Activated CD8-positive, alpha-beta T cell treated with anti-CD3 and anti-CD28 coated beads for 36 hours (primary cell): ENCODE measurements at regions not wholly inside any gene's neighbourhood (a gene's known extent, or its start where the extent isn't known, plus 50 kb on each side); places are given as distances from the start of the nearest gene placed in this dataset.
"Not testable (repeated sequence)": the region's sequence is repeated elsewhere in the genome, so short reads cannot be mapped to it uniquely, and the experiment has no call there.

Experiments
- ATAC-seq: fragments of 200-7000 bp; cut with Tn5 transposase; one replicate; pipeline ENCODE4 v1.10.0; 2021; ENCODE audit warnings: mild to moderate bottlenecking, moderate library complexity
- CTCF ChIA-PET: fragments of 350-600 bp; sonication (Branson Sonifier 250); formaldehyde crosslinking; loops from one replicate; lab custom pipeline; 2021; ENCODE audit warnings: antibody characterized with exemption; lab: Charles Lee
- POLR2A ChIA-PET: fragments of 350-600 bp; sonication (Branson Sonifier 250); formaldehyde crosslinking; loops from one replicate; lab custom pipeline; 2021; ENCODE audit warnings: antibody characterized with exemption; lab: Charles Lee
- DNase-seq: peaks from one replicate; pipeline ENCODE4 v3.0.0-alpha.2; 2020
- H3K27ac Mint-ChIP-seq: one replicate; pipeline ENCODE4 v1.8.0; 2021; ENCODE audit warnings: mild to moderate bottlenecking, mixed read lengths
- H3K27me3 Mint-ChIP-seq: one replicate; pipeline ENCODE4 v1.8.0; 2021; ENCODE audit warnings: mixed read lengths
- H3K36me3 Mint-ChIP-seq: one replicate; pipeline ENCODE4 v1.8.0; 2021; ENCODE audit warnings: low read depth, mixed read lengths
- H3K4me1 Mint-ChIP-seq: one replicate; pipeline ENCODE4 v1.8.0; 2021; ENCODE audit warnings: low read depth, mixed read lengths
- H3K4me3 Mint-ChIP-seq: one replicate; pipeline ENCODE4 v1.8.0; 2021; ENCODE audit warnings: mild to moderate bottlenecking, moderate library complexity, mixed read lengths
- H3K9me3 Mint-ChIP-seq: one replicate; pipeline ENCODE4 v1.8.0; 2021; ENCODE audit warnings: mixed read lengths
- CTCF ChIP-seq: fragments of 200-600 bp; IDR thresholded peaks from one replicate; pipeline ENCODE4 v1.8.0; 2022; ENCODE audit warnings: antibody characterized with exemption, mild to moderate bottlenecking
- intact Hi-C: fragments of 100-400 bp; cut with micrococcal nuclease; formaldehyde crosslinking; loops from one replicate; pipeline ENCODE4 v1.10.0; 2022

DNA sequence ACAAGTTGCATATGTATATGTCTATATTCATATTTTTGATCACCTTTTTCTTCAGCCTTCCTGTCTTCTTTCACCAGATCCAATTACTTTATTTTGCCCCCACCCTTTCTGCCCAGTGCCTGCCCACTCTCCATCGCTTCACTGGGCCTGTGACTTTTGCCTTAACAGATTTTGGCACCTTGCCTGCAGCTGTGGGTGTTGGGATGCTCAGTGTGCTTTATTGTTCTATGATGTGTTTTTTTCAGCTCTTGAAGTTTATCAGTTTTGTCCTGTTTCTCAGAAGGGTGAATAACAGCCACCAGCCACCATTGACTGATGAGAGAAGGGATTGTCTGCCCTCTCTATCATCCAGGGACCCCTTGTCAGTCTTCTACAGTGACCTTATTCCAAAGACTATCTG is 77.2 kb upstream of the GALNT7 start:
- no peak overlapping the region for H3K4me3 Mint-ChIP-seq
- no peaks in the 10 kb centered on the region for H3K4me1 Mint-ChIP-seq
- no peak overlapping the region for H3K27ac Mint-ChIP-seq
- TF ChIP-seq CTCF: no peak
- intact Hi-C loops: no loop called here
- DNase-seq: no peak
- ChIA-PET POLR2A (no interaction called here), CTCF (no interaction called here)
- H3K9me3 Mint-ChIP-seq: no peaks in the 10 kb centered on the region
- no peak for ATAC-seq
- H3K27me3 Mint-ChIP-seq: peaks cover under 1% of the 10 kb centered on the region
- H3K36me3 Mint-ChIP-seq: no peaks in the 10 kb centered on the region

- DNase-seq: no peak
- Mint-ChIP-seq H3K27ac (no peak overlapping the region), H3K27me3 (no peaks in the 10 kb centered on the region), H3K4me1 (no peaks in the 10 kb centered on the region), H3K4me3 (no peak overlapping the region), H3K36me3 (no peaks in the 10 kb centered on the region), H3K9me3 (no peaks in the 10 kb centered on the region)
- POLR2A ChIA-PET: no interaction called here
- ATAC-seq: no peak
- no peak for TF ChIP-seq CTCF
- intact Hi-C loops: no loop called here
- CTCF ChIA-PET: no interaction called here
These were observed 76.7 kb upstream of the GALNT7 start for GRCh38 chr4:173091958-173092357.

DNA sequence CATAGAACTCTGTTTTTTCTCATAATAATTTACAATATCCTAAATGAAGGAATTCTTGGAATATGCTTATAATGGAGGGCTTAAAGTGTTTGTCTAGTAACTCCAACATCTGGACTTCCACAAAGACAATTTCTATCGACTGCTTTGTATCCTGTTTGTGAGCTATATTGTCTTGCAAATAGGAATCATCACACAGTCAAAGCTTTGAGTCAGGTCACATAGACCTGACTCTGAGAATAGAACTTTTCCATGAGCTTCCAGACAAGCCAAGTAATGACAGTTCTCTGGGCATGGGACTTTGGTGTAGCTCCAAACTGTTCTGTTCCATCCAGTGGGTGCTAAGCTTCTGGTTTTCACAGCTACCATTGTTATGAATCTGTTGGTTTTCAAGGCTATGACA is 75.2 kb upstream of the GALNT7 start:
- ATAC-seq (no peak), DNase-seq (no peak)
- H3K4me3 Mint-ChIP-seq: no peak overlapping the region
- H3K9me3 Mint-ChIP-seq: no peaks in the 10 kb centered on the region
- CTCF ChIA-PET: interaction anchor here (1.4 kb wide), 2 partner anchors 69 to 208 kb away, joined by 3 to 5 read pairs; no protein-coding TSS in a partner anchor
- no peaks in the 10 kb centered on the region for H3K4me1 Mint-ChIP-seq
- intact Hi-C loops: no loop called here
- no peaks in the 10 kb centered on the region for H3K36me3 Mint-ChIP-seq
- no peak for TF ChIP-seq CTCF
- no peaks in the 10 kb centered on the region for H3K27me3 Mint-ChIP-seq
- POLR2A ChIA-PET: no interaction called here
- no peak overlapping the region for H3K27ac Mint-ChIP-seq

- no peak overlapping the region for H3K27ac Mint-ChIP-seq
- TF ChIP-seq CTCF: no peak
- ATAC-seq (no peak), DNase-seq (no peak)
- H3K4me1 Mint-ChIP-seq: no peaks in the 10 kb centered on the region
- CTCF ChIA-PET: no interaction called here
- intact Hi-C loops: no loop called here
- POLR2A ChIA-PET: no interaction called here
- H3K4me3 Mint-ChIP-seq: no peak overlapping the region
- no peaks in the 10 kb centered on the region for H3K36me3 Mint-ChIP-seq
- H3K27me3 Mint-ChIP-seq: no peaks in the 10 kb centered on the region
- H3K9me3 Mint-ChIP-seq: no peaks in the 10 kb centered on the region
These were observed 73.7 kb upstream of the GALNT7 start for GRCh38 chr4:173094739-173095421.

- intact Hi-C loops, POLR2A ChIA-PET, DNase-seq, ATAC-seq, H3K4me3 Mint-ChIP-seq, H3K36me3 Mint-ChIP-seq, H3K9me3 Mint-ChIP-seq, H3K27me3 Mint-ChIP-seq, CTCF ChIA-PET, H3K27ac Mint-ChIP-seq, H3K4me1 Mint-ChIP-seq: not testable (repeated sequence)
These were observed 69.2 kb upstream of the GALNT7 start for GRCh38 chr4:173099447-173099846.
